ENCODE measurements at regions not wholly inside any gene's neighbourhood (a gene's known extent, or its start where the extent isn't known, plus 50 kb on each side); places are given as distances from the start of the nearest gene placed in this dataset.

DNA sequence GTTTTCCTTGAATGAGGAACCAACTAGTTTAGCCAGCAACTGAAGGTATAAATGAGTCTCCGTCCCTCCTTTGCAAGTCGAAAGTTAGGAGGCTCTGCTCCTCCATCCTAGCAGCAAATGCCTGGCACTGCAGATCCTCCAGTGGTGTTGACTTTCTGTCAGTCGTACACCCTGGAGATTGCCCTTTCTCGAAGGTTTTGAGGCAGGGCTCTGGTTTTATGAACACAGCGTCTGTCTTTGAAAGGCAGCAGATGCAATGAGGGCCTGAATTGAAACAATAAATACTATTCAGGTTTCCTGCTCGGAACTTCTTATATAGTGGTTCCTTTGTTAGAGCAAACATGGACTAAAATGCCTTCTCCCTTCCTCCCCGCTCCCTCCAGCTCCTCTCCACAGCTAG, 284.0 kb downstream of the TMEM38B start:
- TF ChIP-seq POLR2AphosphoS5 (IDR thresholded peaks at IDR 0.05) = no peak
- no peak for TF ChIP-seq POLR2A (IDR thresholded peaks at IDR 0.05)
- TF ChIP-seq, protein P1, sequence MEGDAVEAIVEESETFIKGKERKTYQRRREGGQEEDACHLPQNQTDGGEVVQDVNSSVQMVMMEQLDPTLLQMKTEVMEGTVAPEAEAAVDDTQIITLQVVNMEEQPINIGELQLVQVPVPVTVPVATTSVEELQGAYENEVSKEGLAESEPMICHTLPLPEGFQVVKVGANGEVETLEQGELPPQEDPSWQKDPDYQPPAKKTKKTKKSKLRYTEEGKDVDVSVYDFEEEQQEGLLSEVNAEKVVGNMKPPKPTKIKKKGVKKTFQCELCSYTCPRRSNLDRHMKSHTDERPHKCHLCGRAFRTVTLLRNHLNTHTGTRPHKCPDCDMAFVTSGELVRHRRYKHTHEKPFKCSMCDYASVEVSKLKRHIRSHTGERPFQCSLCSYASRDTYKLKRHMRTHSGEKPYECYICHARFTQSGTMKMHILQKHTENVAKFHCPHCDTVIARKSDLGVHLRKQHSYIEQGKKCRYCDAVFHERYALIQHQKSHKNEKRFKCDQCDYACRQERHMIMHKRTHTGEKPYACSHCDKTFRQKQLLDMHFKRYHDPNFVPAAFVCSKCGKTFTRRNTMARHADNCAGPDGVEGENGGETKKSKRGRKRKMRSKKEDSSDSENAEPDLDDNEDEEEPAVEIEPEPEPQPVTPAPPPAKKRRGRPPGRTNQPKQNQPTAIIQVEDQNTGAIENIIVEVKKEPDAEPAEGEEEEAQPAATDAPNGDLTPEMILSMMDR (IDR thresholded peaks at IDR 0.05) = no peak
- WGBS = 51% methylated on average over 7 of the region's 7 CpGs
- Histone ChIP-seq H3K36me3 (no peaks in the 10 kb centered on the region), H3K27me3 (replicated peaks; ENCODE audit: insufficient read depth) (no peaks in the 10 kb centered on the region), H3K4me3 (no peak overlapping the region), H3K4me1 (replicated peaks) (no peaks in the 10 kb centered on the region), H3K9me3 (no peaks in the 10 kb centered on the region), H3K27ac (no peak overlapping the region)
- intact Hi-C loops (cut with DNase I) = no loop called here
- no peak for DNase-seq (ENCODE audit: low spot score)

DNA sequence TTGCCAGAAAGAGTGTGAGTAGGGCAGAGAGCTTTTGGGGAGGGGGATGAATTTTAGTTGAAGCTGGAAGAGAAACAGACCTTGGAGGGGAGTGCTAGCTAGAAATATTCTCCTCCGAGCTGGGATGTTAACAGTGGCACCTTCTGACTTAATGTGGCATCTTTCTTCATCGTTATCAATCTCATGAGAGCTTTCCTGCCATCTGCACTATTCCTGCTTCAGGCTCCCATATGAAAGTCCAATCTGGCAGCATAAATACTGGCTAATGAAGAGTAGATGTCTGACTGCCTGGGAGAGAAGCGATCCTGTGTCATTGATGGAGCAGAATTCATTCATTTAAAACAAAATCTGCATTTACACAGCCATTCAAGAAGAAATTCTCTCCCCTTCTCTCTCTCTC, 284.5 kb downstream of the TMEM38B start:
- Histone ChIP-seq H3K4me1 (replicated peaks) (no peaks in the 10 kb centered on the region), H3K9me3 (no peaks in the 10 kb centered on the region), H3K27me3 (replicated peaks; ENCODE audit: insufficient read depth) (no peaks in the 10 kb centered on the region), H3K36me3 (no peaks in the 10 kb centered on the region), H3K4me3 (no peak overlapping the region), H3K27ac (no peak overlapping the region)
- intact Hi-C loops (cut with DNase I) = no loop called here
- TF ChIP-seq, protein P1 (IDR thresholded peaks at IDR 0.05) = no peak
- no peak for TF ChIP-seq POLR2A (IDR thresholded peaks at IDR 0.05)
- no peak for TF ChIP-seq POLR2AphosphoS5 (IDR thresholded peaks at IDR 0.05)
- WGBS = 58% methylated on average over 3 of the region's 3 CpGs
- no peak for DNase-seq (ENCODE audit: low spot score)

DNA sequence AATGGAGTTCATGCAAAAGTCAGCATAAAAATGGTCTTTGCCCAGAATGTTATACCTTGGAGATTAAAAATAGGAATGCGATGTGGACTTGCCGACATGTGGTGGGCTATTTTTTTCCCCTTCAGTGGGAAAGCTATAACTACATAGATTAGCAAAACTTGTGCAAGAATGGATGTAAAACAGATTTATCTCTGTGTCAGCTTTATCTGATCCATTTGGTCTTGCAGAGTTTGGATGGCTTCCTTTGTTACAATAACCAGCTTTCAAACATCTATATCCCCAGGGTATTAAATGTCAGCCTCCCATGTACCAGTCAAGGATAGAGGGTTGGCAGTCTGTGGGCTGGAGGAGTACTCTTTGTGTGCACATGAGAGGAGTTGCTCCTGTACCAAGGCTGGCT, 284.9 kb downstream of the TMEM38B start:
- H3K27me3 ChIP-seq (replicated peaks; ENCODE audit: insufficient read depth) = no peaks in the 10 kb centered on the region
- intact Hi-C loops (cut with DNase I) = no loop called here
- H3K36me3 ChIP-seq = no peaks in the 10 kb centered on the region
- TF ChIP-seq POLR2AphosphoS5 (IDR thresholded peaks at IDR 0.05) = no peak
- TF ChIP-seq, protein P1 (IDR thresholded peaks at IDR 0.05) = no peak
- no peak for TF ChIP-seq POLR2A (IDR thresholded peaks at IDR 0.05)
- 46% methylated on average over 2 of the region's 2 CpGs for WGBS
- DNase-seq (ENCODE audit: low spot score) = no peak
- no peak overlapping the region for H3K27ac ChIP-seq
- no peaks in the 10 kb centered on the region for H3K9me3 ChIP-seq
- H3K4me1 ChIP-seq (replicated peaks) = no peaks in the 10 kb centered on the region
- H3K4me3 ChIP-seq = no peak overlapping the region

- WGBS = 67% methylated on average over 2 of the region's 2 CpGs
- DNase-seq (ENCODE audit: low spot score) = no peak
- Histone ChIP-seq H3K4me1 (replicated peaks) (no peaks in the 10 kb centered on the region), H3K9me3 (no peaks in the 10 kb centered on the region), H3K4me3 (no peak overlapping the region), H3K27me3 (replicated peaks; ENCODE audit: insufficient read depth) (no peaks in the 10 kb centered on the region), H3K27ac (no peak overlapping the region), H3K36me3 (no peaks in the 10 kb centered on the region)
- intact Hi-C loops (cut with DNase I) = no loop called here
- TF ChIP-seq POLR2AphosphoS5 (IDR thresholded peaks at IDR 0.05) (no peak), POLR2A (IDR thresholded peaks at IDR 0.05) (no peak)
These were observed 290.4 kb downstream of the TMEM38B start for GRCh38 chr9:105984714-105985113.

- H3K9me3 ChIP-seq = no peaks in the 10 kb centered on the region
- TF ChIP-seq, protein P1 (IDR thresholded peaks at IDR 0.05) = no peak
- no peak for TF ChIP-seq POLR2A (IDR thresholded peaks at IDR 0.05)
- no peak for TF ChIP-seq POLR2AphosphoS5 (IDR thresholded peaks at IDR 0.05)
- H3K27me3 ChIP-seq (replicated peaks; ENCODE audit: insufficient read depth) = no peaks in the 10 kb centered on the region
- H3K27ac ChIP-seq = no peak overlapping the region
- H3K36me3 ChIP-seq = no peaks in the 10 kb centered on the region
- H3K4me3 ChIP-seq = no peak overlapping the region
- no peak for DNase-seq (ENCODE audit: low spot score)
- intact Hi-C loops (cut with DNase I) = no loop called here
- 59% methylated on average over 9 of the region's 9 CpGs for WGBS
- no peaks in the 10 kb centered on the region for H3K4me1 ChIP-seq (replicated peaks)
These were observed 298.9 kb downstream of the TMEM38B start for GRCh38 chr9:105993116-105993854.
